ENCODE measurements at regions not wholly inside any gene's neighbourhood (a gene's known extent, or its start where the extent isn't known, plus 50 kb on each side); places are given as distances from the start of the nearest gene placed in this dataset.

GRCh38 chr1:37358992-37359391 is 115.4 kb upstream of the ZC3H12A start:
- TF ChIP-seq CTCF (IDR thresholded peaks at IDR 0.05) (no peak), EP300 (IDR thresholded peaks at IDR 0.05) (no peak), POLR2A (IDR thresholded peaks at IDR 0.05) (no peak)

Data from sigmoid colon (tissue), 4 donors.